A549 (cell line): ENCODE measurements at regions not wholly inside any gene's neighbourhood (a gene's known extent, or its start where the extent isn't known, plus 50 kb on each side); places are given as distances from the start of the nearest gene placed in this dataset.

Source experiments
- ATAC-seq, 2 experiments: fragments of 200-7000 bp in 1 of 2; fragments of >200 bp in 1 of 2; cut with Nextera tagmentation in 1 of 2; cut with Tn5 transposase in 1 of 2; 3 replicates each; pipeline versions ENCODE4 v1.8.0 to v1.9.1; 2018 to 2020; ENCODE audit warnings: mild to moderate bottlenecking in 1 of 2, moderate library complexity in 1 of 2
- CTCF ChIA-PET: fragments of 300-600 bp; sonication (Branson Sonifier 250); formaldehyde crosslinking; extraction: SDS; loops from one replicate; lab custom pipeline; 2021; ENCODE audit warnings: antibody characterized with exemption, inconsistent platforms; lab: Yijun Ruan, JAX
- POLR2A ChIA-PET: fragments of 350-600 bp; formaldehyde crosslinking; extraction: SDS; loops from one replicate; lab custom pipeline; 2021; ENCODE audit warnings: antibody characterized with exemption, inconsistent platforms; lab: Yijun Ruan, JAX
- DNase-seq, 2 experiments: peaks; one replicate each; pipeline versions ENCODE4 v3.0.0 to v3.0.0-alpha.2; 2011 to 2016; ENCODE audit warnings: low read depth in 1 of 2, low spot score in 1 of 2
- FAIRE-seq: peaks from 2 replicates; lab custom pipeline; 2011; peaks lifted over from hg19 to GRCh38; lab: Jason Lieb, UNC
- H3K27ac ChIP-seq, 2 experiments: fragments of >200 bp; sonication (Bioruptor Twin); formaldehyde crosslinking; 3 replicates each; pipeline ENCODE4 v1.5.1; 2016 to 2017
- H3K4me1 ChIP-seq: fragments of >200 bp; sonication (Bioruptor Twin); formaldehyde crosslinking; 3 replicates; pipeline ENCODE4 v1.6.1; 2016
- H3K4me2 ChIP-seq: fragments of >200 bp; sonication (Bioruptor Twin); formaldehyde crosslinking; 3 replicates; pipeline ENCODE4 v1.6.1; 2016
- H3K4me3 ChIP-seq: fragments of >200 bp; sonication (Bioruptor Twin); formaldehyde crosslinking; 3 replicates; pipeline ENCODE4 v1.5.1; 2016
- H3K9me3 ChIP-seq: fragments of >200 bp; sonication (Bioruptor Twin); formaldehyde crosslinking; 3 replicates; pipeline ENCODE4 v1.6.1; 2016
- ATOH8 ChIP-seq: fragments of 250-450 bp; sonication (Bioruptor Pico); IDR thresholded peaks from 2 replicates; pipeline ENCODE4 v1.5.0; 2020; ENCODE audit warnings: low read depth, mild to moderate bottlenecking, moderate library complexity
- CBX2 ChIP-seq: fragments of 200-600 bp; sonication (generic); IDR thresholded peaks from 2 replicates; pipeline ENCODE4 v1.6.1; 2016; ENCODE audit warnings: low read depth, mild to moderate bottlenecking, borderline replicate concordance
- CHD4 ChIP-seq: fragments of 200-600 bp; sonication (generic); IDR thresholded peaks from 2 replicates; pipeline ENCODE4 v1.6.1; 2016; ENCODE audit warnings: antibody characterized with exemption, mild to moderate bottlenecking, borderline replicate concordance
- EHMT2 ChIP-seq: fragments of 200-600 bp; sonication (generic); IDR thresholded peaks from 2 replicates; pipeline ENCODE4 v1.6.1; 2016; ENCODE audit warnings: antibody characterized with exemption, low read depth, mild to moderate bottlenecking, moderate library complexity
- EP300 ChIP-seq, 2 experiments: fragments of >200 bp; sonication (Bioruptor Twin); formaldehyde crosslinking; IDR thresholded peaks; 2 replicates in 1 of 2; 3 replicates in 1 of 2; pipeline ENCODE4 v1.6.1; 2016 to 2017
- FOSL2 ChIP-seq, 2 experiments: fragments of 450-650 bp in 1 of 2; fragments of >200 bp in 1 of 2; sonication (Bioruptor Twin) in 1 of 2; formaldehyde crosslinking; IDR thresholded peaks; 2 replicates each; pipeline versions ENCODE4 v1.5.0 to v1.6.1; 2016 to 2020; ENCODE audit warnings: mild to moderate bottlenecking in 1 of 2, moderate library complexity in 1 of 2
- HDAC2 ChIP-seq: fragments of 200-600 bp; sonication (generic); IDR thresholded peaks from 2 replicates; pipeline ENCODE4 v1.6.1; 2016
- HES2 ChIP-seq: fragments of >200 bp; sonication (Bioruptor Twin); formaldehyde crosslinking; IDR thresholded peaks from 2 replicates; pipeline ENCODE4 v1.6.1; 2016
- HMGXB4 ChIP-seq: fragments of 250-450 bp; sonication (Bioruptor Pico); IDR thresholded peaks from 2 replicates; pipeline ENCODE4 v1.5.0; 2021; ENCODE audit warnings: mild to moderate bottlenecking, moderate library complexity, borderline replicate concordance
- JUNB ChIP-seq: fragments of >200 bp; sonication (Bioruptor Twin); formaldehyde crosslinking; IDR thresholded peaks from 2 replicates; pipeline ENCODE4 v1.6.1; 2016
- MAFK ChIP-seq: fragments of 450-650 bp; IDR thresholded peaks from 2 replicates; pipeline ENCODE4 v1.6.1; 2014; ENCODE audit not compliant: partially characterized antibody
- MAZ ChIP-seq: fragments of 150-350 bp; IDR thresholded peaks from 2 replicates; pipeline ENCODE4 v1.6.1; 2014; ENCODE audit warnings: antibody characterized with exemption, low read depth, low read length, borderline replicate concordance
- NFE2L2 ChIP-seq: fragments of 150-350 bp; conservative IDR thresholded peaks from 2 replicates; pipeline ENCODE4 v1.6.1; 2014; ENCODE audit warnings: low read length
- NR3C1 ChIP-seq: fragments of >200 bp; sonication (Bioruptor Twin); formaldehyde crosslinking; IDR thresholded peaks from 3 replicates; pipeline ENCODE4 v1.6.1; 2017
- PHF8 ChIP-seq: fragments of 200-600 bp; sonication (generic); IDR thresholded peaks from 2 replicates; pipeline ENCODE4 v1.6.1; 2016; ENCODE audit warnings: low read depth, mild to moderate bottlenecking, antibody characterized with exemption, moderate library complexity, borderline replicate concordance
- POLR2AphosphoS2 ChIP-seq: conservative IDR thresholded peaks from 2 replicates; pipeline ENCODE4 v1.6.1; 2012; ENCODE audit warnings: low read length, improper control_type of control experiment, inconsistent platforms
- RARB ChIP-seq: fragments of 250-450 bp; sonication (Bioruptor Pico); IDR thresholded peaks from 2 replicates; pipeline ENCODE4 v1.8.0; 2021; ENCODE audit warnings: mild to moderate bottlenecking, moderate library complexity
- RFX5 ChIP-seq: fragments of 450-650 bp; IDR thresholded peaks from 2 replicates; pipeline ENCODE4 v1.7.1; 2014; ENCODE audit warnings: antibody characterized with exemption, mild to moderate bottlenecking, moderate library complexity
- RNF2 ChIP-seq: fragments of 200-600 bp; sonication (generic); IDR thresholded peaks from 2 replicates; pipeline ENCODE4 v1.6.1; 2016; ENCODE audit warnings: low read depth, mild to moderate bottlenecking, antibody characterized with exemption, moderate library complexity, borderline replicate concordance
- ZC3H11A ChIP-seq: fragments of 450-650 bp; IDR thresholded peaks from 2 replicates; pipeline ENCODE4 v1.6.1; 2014; ENCODE audit warnings: antibody characterized with exemption, mild to moderate bottlenecking
- ZFP36 ChIP-seq: fragments of 450-650 bp; IDR thresholded peaks from 2 replicates; pipeline ENCODE4 v1.6.1; 2014; ENCODE audit warnings: borderline replicate concordance; ENCODE audit not compliant: partially characterized antibody
- ZNF302 ChIP-seq: fragments of 250-450 bp; sonication (Bioruptor Pico); IDR thresholded peaks from 2 replicates; pipeline ENCODE4 v1.9.0; 2021; ENCODE audit warnings: inconsistent platforms, mild to moderate bottlenecking, moderate library complexity
- ZSCAN20 ChIP-seq: fragments of 250-450 bp; sonication (Bioruptor Pico); IDR thresholded peaks from 2 replicates; pipeline ENCODE4 v1.8.0; 2022; ENCODE audit warnings: mild to moderate bottlenecking, moderate library complexity
- WGBS: methylation state at CpG from one replicate; pipeline ENCODE4 v1.1.6; 2017; ENCODE audit errors: missing lambda C conversion rate; 5-methylcytosine and 5-hydroxymethylcytosine counted together

GRCh38 chr7:24346129-24346528 lies 62.1 kb downstream of the NPY start:
- FAIRE-seq (no peak), ATAC-seq (no peak), DNase-seq (no peak)
- 28% methylated on average over 5 of the region's 5 CpGs for WGBS
- H3K4me2 ChIP-seq, result no peak overlapping the region
- H3K4me3 ChIP-seq, result no peak overlapping the region
- H3K9me3 ChIP-seq, result no peaks in the 10 kb centered on the region
- TF ChIP-seq HDAC2, result no peak
- no peak for TF ChIP-seq MAZ
- no peak for TF ChIP-seq ZNF302
- TF ChIP-seq NR3C1, result no peak
- TF ChIP-seq ATOH8 (CRISPR knock-in tag), result no peak
- no peak for TF ChIP-seq FOSL2 (IDR thresholded peaks at IDR 0.05)
- TF ChIP-seq FOSL2 (CRISPR knock-in tag; IDR thresholded peaks at IDR 0.05), result no peak
- no peak for TF ChIP-seq ZFP36
- no peak for TF ChIP-seq CBX2
- TF ChIP-seq ZC3H11A, result no peak
- no peak for TF ChIP-seq HMGXB4 (CRISPR knock-in tag)
- CTCF ChIA-PET, result interaction anchor here (1.2 kb wide), 1 partner anchor 11 kb away, joined by 3 read pairs; no protein-coding TSS in a partner anchor
- no peaks in the 10 kb centered on the region for H3K4me1 ChIP-seq
- POLR2A ChIA-PET, result interaction anchor here (0.6 kb wide), 1 partner anchor 20 kb away, joined by 3 read pairs; no protein-coding TSS in a partner anchor
- H3K27ac ChIP-seq, result no peak overlapping the region

- H3K4me1 ChIP-seq, result no peaks in the 10 kb centered on the region
- H3K4me2 ChIP-seq, result no peak overlapping the region
- ChIA-PET POLR2A (no interaction called here), CTCF (interaction anchor here (1.2 kb wide), 1 partner anchor 12 kb away, joined by 3 read pairs; no protein-coding TSS in a partner anchor)
- no peak for TF ChIP-seq NFE2L2
- TF ChIP-seq POLR2AphosphoS2, result no peak
- no peak for TF ChIP-seq CBX2
- TF ChIP-seq PHF8, result no peak
- TF ChIP-seq CHD4, result no peak
- no peak for TF ChIP-seq EP300 (IDR thresholded peaks at IDR 0.05)
- TF ChIP-seq MAFK, result no peak
- no peak for TF ChIP-seq ATOH8 (CRISPR knock-in tag)
- no peak for TF ChIP-seq ZNF302
- no peak for DNase-seq
- no peak for FAIRE-seq
- no peak overlapping the region for H3K4me3 ChIP-seq
- WGBS, result 85% methylated on average over 3 of the region's 3 CpGs
- H3K27ac ChIP-seq, result no peak overlapping the region
- H3K9me3 ChIP-seq, result no peaks in the 10 kb centered on the region; the same call in 2 of the 3 replicates
- no peak for ATAC-seq
These were observed 62.7 kb downstream of the NPY start for GRCh38 chr7:24346716-24347115.

- ATAC-seq, result no peak
- no peak for FAIRE-seq
- whole genome bisulfite sequencing, result 4% methylated on average over 2 of the region's 2 CpGs
These were observed 65.3 kb downstream of the NPY start for GRCh38 chr7:24349339-24349738.

More at GRCh38 chr7:24349339-24349738, 65.3 kb downstream of the NPY start:
- no peak for DNase-seq
- Histone ChIP-seq H3K27ac (no peak overlapping the region), H3K4me3 (no peak overlapping the region), H3K9me3 (no peaks in the 10 kb centered on the region; the same call in 2 of the 3 replicates), H3K4me1 (no peaks in the 10 kb centered on the region), H3K4me2 (no peak overlapping the region)
- ChIA-PET POLR2A (no interaction called here), CTCF (interaction anchor here (1.2 kb wide), 1 partner anchor 17 kb away, joined by 3 read pairs; no protein-coding TSS in a partner anchor)
- TF ChIP-seq RARB (CRISPR knock-in tag) (no peak), JUNB (no peak), ZSCAN20 (CRISPR knock-in tag) (no peak), MAFK (no peak), RNF2 (no peak), MAZ (no peak), EHMT2 (no peak), RFX5 (no peak), HES2 (no peak)
